ENCODE measurements at regions not wholly inside any gene's neighbourhood (a gene's known extent, or its start where the extent isn't known, plus 50 kb on each side); places are given as distances from the start of the nearest gene placed in this dataset.
"Not testable (repeated sequence)": the region's sequence is repeated elsewhere in the genome, so short reads cannot be mapped to it uniquely, and the experiment has no call there.

DNA sequence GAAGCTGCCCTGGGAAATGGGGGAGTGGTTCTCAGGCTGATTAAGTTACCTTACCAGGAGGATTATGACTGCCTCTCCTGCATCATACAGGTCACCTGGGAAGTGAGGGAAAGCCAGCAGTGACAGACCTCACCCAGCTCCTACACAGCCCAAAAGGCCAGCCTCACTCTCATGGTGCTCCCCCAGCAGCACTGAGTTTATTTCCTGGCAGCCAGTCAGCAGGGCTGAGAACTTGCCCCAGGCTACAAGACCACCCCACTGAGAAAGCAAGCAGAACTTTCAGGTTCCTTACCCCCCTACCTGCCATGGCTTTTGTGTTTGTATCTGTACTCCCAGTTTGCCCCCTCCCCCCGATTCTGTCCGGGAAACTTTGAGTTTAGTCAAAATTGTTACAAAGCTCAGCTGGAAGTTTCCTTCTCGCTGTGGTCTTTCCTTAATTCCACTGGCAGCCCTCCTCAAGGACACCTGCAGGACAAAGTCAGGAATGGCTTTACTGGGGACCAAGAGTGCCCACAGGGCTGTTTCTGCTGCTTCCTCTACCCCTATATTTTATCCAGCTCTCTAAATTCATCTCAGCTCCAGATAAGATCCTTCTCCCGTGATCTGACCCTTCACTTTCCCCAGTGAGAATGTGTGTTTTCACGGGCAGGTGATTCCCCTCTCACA, 649.8 kb upstream of the MBL2 start:
- no peak for DNase-seq

DNA sequence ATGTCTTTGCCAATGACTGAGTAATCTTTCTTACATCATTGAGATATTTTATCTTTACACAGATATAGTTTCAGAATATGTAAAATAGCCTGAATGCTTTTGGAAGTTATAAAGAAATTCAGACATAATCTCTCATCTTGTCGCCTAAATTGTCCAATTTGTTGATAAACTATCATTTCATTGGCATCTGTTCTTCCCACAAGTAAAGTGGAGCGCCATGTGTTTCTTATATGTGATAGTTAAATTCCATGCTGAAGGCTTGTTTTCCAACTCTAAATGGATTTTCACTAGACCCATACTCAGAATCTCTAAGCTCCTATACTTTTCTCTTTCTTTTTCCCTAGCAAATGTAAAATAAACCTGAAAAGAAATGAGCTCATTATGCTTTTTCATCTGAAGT, 640.1 kb upstream of the MBL2 start:
- DNase-seq = no peak

DNA sequence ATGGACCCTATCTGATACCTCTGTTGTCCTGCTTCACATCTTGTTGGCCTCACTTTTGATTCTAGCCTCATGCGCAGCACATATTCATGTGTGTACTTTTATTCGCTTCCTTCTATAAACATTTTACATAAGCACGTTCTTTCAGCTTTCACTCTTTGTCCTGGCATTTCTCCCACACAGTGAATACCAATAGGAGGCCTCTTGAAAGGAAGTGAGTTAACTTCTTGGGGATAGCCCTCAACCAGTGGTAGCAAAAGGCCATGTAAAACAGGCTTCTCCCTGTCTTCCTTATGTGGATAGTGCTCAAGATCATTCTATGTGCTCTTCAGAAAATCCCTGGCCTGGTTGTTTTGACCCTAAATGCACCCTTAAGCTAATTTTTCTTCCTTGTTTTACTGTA, 633.9 kb upstream of the MBL2 start:
- no peak for DNase-seq

- DNase-seq = no peak
Observed at GRCh38 chr10:53403688-53404087, 631.1 kb upstream of the MBL2 start.

DNA sequence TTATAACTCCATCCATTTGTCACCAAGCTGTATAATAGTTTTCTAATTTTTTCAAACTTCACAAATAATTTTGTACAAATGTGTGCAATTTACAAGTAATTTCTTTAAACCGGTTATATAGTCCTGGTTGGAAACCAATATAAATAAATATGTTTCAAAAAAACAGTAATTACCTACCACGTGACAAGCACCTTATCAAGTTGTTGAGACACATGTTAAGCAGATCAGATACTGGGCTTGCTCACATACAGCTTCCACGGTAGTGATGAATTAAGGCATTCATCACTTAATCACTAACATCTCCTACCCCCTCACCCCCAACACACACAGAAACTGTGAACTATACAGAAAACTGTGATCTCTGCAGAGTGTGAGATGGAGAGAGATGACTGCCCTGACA, 630.0 kb upstream of the MBL2 start:
- no peak for DNase-seq

GRCh38 chr10:53401536-53401935, 629.0 kb upstream of the MBL2 start:
- no peak for DNase-seq

- DNase-seq = no peak
Observed at GRCh38 chr10:53396876-53397275, 624.3 kb upstream of the MBL2 start.

DNA sequence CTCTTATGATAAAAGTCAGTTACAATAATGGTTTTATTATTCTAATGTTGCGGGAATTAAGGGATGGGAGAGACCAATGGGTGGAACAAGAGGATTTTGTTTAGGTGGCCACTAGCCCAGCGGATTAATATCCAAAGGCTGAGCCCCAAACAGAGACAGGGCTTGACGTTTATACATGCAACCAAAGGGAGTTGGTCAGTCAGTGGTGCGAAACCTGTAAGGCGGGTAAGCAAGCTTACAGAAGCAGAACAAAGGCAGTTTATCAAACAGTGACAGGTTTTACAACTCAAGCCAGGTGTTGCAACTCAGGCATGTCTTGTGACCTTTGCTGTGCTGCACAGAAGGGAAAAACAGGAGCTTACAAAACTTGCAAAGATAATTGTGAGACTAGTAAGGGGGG, 622.9 kb upstream of the MBL2 start:
- no peak for DNase-seq

GRCh38 chr10:53387562-53387961, 615.0 kb upstream of the MBL2 start:
- DNase-seq = no peak

DNA sequence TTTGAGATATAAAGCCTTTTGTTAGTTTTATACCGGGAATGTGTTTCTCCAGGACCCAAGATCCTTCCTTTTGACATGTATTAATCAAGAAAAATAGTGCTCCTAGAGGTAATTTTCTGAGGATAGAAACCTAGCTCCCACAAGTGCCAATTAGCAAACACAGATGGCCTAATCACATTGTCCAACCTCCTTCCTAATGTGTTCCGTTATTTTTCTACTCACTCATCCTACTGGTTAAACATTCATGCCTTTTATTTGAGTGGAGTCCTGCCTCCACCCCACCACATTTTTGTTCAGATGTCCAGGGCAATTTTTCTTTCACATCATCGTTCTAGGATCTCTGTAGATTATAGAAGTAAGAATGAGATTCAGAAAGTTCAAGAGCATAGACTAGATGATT, 610.0 kb upstream of the MBL2 start:
- DNase-seq = no peak

GRCh38 chr10:53379956-53380355, 607.4 kb upstream of the MBL2 start:
- DNase-seq = no peak

- DNase-seq = no peak
Observed at GRCh38 chr10:53370347-53370746, 597.8 kb upstream of the MBL2 start.

DNA sequence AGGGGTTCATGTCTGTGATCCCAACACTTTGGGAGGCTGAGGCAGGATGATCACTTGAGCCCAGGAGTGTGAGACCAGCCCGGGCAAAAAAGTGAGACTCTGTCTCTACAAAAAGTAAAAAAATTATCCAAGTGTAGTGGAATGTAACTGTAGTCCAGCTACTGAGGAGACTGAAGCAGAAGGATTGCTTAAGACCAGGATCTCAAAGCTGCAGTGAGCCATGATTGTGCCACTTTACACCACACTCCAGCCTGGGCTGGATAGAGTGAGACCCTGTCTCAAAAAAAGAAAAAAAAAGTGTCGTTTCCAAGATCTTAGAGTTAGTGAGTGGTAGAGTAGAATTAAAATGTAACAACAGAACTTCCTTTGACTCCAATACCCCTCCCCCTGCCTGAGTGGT, 589.4 kb upstream of the MBL2 start:
- no peak for DNase-seq

- no peak for DNase-seq
Observed at GRCh38 chr10:53361281-53361680, 588.7 kb upstream of the MBL2 start.

GRCh38 chr10:53358978-53359377, 586.4 kb upstream of the MBL2 start:
- DNase-seq = not testable (repeated sequence)

DNA sequence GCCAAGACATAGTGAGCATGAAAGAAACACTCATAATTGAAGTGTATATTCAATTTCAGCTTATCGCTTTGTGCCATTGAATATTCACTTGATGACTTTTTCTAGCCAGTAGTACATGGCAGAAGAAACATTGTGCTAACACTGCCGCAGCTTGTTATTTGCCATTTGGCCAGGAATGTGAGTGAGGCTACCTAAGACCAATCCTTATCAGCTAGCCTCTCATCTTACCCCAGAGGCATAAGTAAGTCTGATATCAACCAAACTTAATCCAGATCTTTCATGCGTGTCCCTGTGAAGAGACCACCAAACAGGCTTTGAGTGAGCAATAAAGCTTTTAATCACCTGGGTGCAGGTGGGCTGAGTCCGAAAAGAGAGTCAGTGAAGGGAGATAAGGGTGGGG, 586.0 kb upstream of the MBL2 start:
- DNase-seq = no peak

- DNase-seq = no peak
Observed at GRCh38 chr10:53357587-53357986, 585.0 kb upstream of the MBL2 start.

DNA sequence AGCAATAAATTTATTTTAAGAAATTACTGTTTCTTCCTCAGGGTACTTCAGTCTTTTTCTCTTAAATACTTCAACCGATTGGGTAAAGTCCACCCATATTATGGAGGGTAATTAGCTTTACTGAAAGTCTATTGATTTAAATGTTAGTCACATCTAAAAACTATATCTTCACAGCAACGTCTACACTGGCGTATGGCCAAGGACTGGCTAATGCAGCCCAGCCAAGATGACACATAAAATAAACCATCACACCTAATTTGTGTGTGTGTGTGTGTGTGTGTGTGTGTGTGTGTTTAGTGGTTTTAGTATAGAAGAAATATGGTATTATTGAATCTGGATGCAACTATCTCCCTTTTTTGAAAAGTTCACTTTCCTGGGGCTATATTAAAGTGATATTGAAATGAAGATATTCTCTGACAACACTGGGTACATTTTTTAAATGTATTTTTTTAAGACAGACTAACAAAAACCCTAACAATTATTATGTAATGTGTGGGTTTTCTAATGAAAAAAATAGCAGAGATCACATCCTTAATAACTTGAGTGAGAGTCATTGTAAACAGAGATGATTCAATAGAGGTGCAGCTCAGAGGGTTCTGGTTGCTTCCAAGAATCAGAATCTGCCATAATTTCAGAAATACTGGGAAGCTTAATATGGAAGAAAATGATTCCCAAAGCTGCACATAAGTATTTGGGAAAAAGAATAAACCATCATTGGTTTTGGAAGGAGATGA, 584.2 kb upstream of the MBL2 start:
- no peak for DNase-seq

- DNase-seq = not testable (repeated sequence)
Observed at GRCh38 chr10:53342531-53342930, 569.9 kb upstream of the MBL2 start.

- DNase-seq = not testable (repeated sequence)
Observed at GRCh38 chr10:53338199-53338598, 565.6 kb upstream of the MBL2 start.

GRCh38 chr10:53335803-53336422, 563.3 kb upstream of the MBL2 start:
- not testable (repeated sequence) for DNase-seq

DNA sequence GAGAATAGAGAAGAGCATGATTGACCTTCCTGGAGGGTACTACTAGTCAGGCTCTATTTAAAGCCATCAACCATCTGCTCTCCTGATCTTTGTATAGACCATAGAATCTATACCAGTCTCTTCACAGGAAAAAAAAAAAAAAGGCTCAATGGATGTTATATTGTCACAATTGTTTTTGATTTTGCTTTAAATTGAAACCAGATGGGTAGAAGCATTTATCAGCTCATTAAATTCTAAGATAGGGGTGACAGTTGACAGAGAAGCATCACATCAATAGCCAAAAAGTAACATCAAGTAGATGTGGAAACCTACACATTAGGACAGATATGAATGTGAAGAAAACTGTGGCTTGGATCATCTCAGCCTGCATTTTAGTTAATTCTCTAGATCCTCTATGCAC, 558.9 kb upstream of the MBL2 start:
- no peak for DNase-seq

- DNase-seq = not testable (repeated sequence)
Observed at GRCh38 chr10:53326401-53327305, 554.1 kb upstream of the MBL2 start.
